HepG2 (cell line): ENCODE measurements at regions not wholly inside any gene's neighbourhood (a gene's known extent, or its start where the extent isn't known, plus 50 kb on each side); places are given as distances from the start of the nearest gene placed in this dataset.

Source experiments
- ATAC-seq: fragments of 200-7000 bp; cut with Tn5 transposase; 3 replicates; pipeline ENCODE4 v1.9.1; 2020; ENCODE audit warnings: mild to moderate bottlenecking, moderate library complexity
- BruUV-seq: library from RNA; stranded (reverse); fragments of 400-500 nt; replicated peaks from 2 replicates; lab custom pipeline; 2021; lab: Mats Ljungman, UMichigan
- CTCF ChIA-PET: fragments of 300-600 bp; formaldehyde crosslinking; extraction: SDS; loops from one replicate; lab custom pipeline; 2021; ENCODE audit warnings: low total read pairs, inconsistent platforms, low intra/inter-chr PET ratio; lab: Yijun Ruan, JAX
- POLR2A ChIA-PET: fragments of 350-600 bp; sonication (Branson Sonifier 250); formaldehyde crosslinking; loops from one replicate; lab custom pipeline; 2020; ENCODE audit warnings: antibody characterized with exemption, inconsistent platforms; lab: Yijun Ruan, JAX
- DNase-seq: peaks from one replicate; pipeline ENCODE4 v3.0.0-alpha.2; 2015; ENCODE audit warnings: low spot score
- FAIRE-seq: peaks from 3 replicates; lab custom pipeline; 2011; peaks lifted over from hg19 to GRCh38; lab: Jason Lieb, UNC
- H2AFZ ChIP-seq: one replicate; pipeline ENCODE4 v1.6.1; 2011; ENCODE audit warnings: low read length, inconsistent platforms
- H3K27ac ChIP-seq: fragments of 300-600 bp; 3 replicates; pipeline ENCODE4 v1.8.0; 2011; ENCODE audit warnings: mixed run types, mild to moderate bottlenecking, mixed read lengths, low read length, inconsistent platforms; ENCODE audit not compliant: insufficient read depth; ENCODE audit errors: extremely low read length
- H3K27me3 ChIP-seq, 2 experiments: fragments of 200-600 bp in 1 of 2; 2 replicates in 1 of 2; 3 replicates in 1 of 2; pipeline versions ENCODE4 v1.6.0 to v1.8.0; 2011; ENCODE audit warnings: low read length in 2 of 2, mild to moderate bottlenecking in 2 of 2, moderate library complexity in 2 of 2, inconsistent platforms in 1 of 2; ENCODE audit not compliant: insufficient read depth in 2 of 2, control insufficient read depth in 1 of 2
- H3K36me3 ChIP-seq, 2 experiments: fragments of 200-600 bp in 1 of 2; replicated peaks in 1 of 2; 2 replicates in 1 of 2; 3 replicates in 1 of 2; pipeline versions ENCODE4 v1.5.1 to v1.8.0; 2011; ENCODE audit warnings: low read length in 2 of 2, inconsistent platforms in 1 of 2; ENCODE audit not compliant: insufficient read depth in 2 of 2, control insufficient read depth in 1 of 2
- H3K4me1 ChIP-seq: 2 replicates; pipeline ENCODE4 v1.5.1; 2012; ENCODE audit warnings: low read length, inconsistent platforms; ENCODE audit not compliant: insufficient read depth
- H3K4me2 ChIP-seq: 2 replicates; pipeline ENCODE4 v1.6.0; 2011; ENCODE audit warnings: low read depth, low read length, inconsistent platforms
- H3K4me3 ChIP-seq, 3 experiments: fragments of 200-600 bp in 1 of 3; sonication (generic), shearing (Covaris generic) in 1 of 3; replicated peaks in 1 of 3; 2 replicates each; pipeline ENCODE4 v1.5.1; 2011 to 2016; ENCODE audit warnings: low read length in 3 of 3, inconsistent platforms in 2 of 3, low read depth in 2 of 3, mild to moderate bottlenecking in 2 of 3, control low read depth in 1 of 3, mixed read lengths in 1 of 3; ENCODE audit not compliant: insufficient read depth in 1 of 3
- H3K79me2 ChIP-seq: one replicate; pipeline ENCODE4 v1.6.1; 2011; ENCODE audit warnings: low read length, inconsistent platforms; ENCODE audit not compliant: insufficient read depth
- H3K9ac ChIP-seq: 2 replicates; pipeline ENCODE4 v1.6.0; 2011; ENCODE audit warnings: mild to moderate bottlenecking, low read depth, low read length, inconsistent platforms; ENCODE audit not compliant: insufficient read depth
- H3K9me3 ChIP-seq: 2 replicates; pipeline ENCODE4 v1.5.1; 2012; ENCODE audit warnings: mild to moderate bottlenecking, low read length
- H4K20me1 ChIP-seq: 2 replicates; pipeline ENCODE4 v1.6.0; 2011; ENCODE audit warnings: inconsistent platforms, mild to moderate bottlenecking, low read length, moderate library complexity; ENCODE audit not compliant: insufficient read depth
- KDM2A ChIP-seq: sonication (generic); formaldehyde crosslinking; IDR thresholded peaks from 2 replicates; pipeline ENCODE4 v1.4.0; 2020; ENCODE audit warnings: low read depth, missing genetic modification reagents, borderline replicate concordance
- KDM4B ChIP-seq: sonication (generic); formaldehyde crosslinking; IDR thresholded peaks from 2 replicates; pipeline ENCODE4 v1.4.0; 2020; ENCODE audit warnings: missing genetic modification reagents
- KLF9 ChIP-seq: IDR thresholded peaks from 2 replicates; pipeline ENCODE4 v1.6.1; 2016; ENCODE audit warnings: low read depth
- MEIS1 ChIP-seq: sonication (generic); formaldehyde crosslinking; IDR thresholded peaks from 2 replicates; pipeline ENCODE4 v1.9.0; 2021; ENCODE audit warnings: mild to moderate bottlenecking, missing genetic modification reagents, moderate library complexity, borderline replicate concordance
- RAD51 ChIP-seq: fragments of 450-650 bp; IDR thresholded peaks from 2 replicates; pipeline ENCODE4 v1.6.1; 2016; ENCODE audit warnings: borderline replicate concordance
- RFXANK ChIP-seq: IDR thresholded peaks from 2 replicates; pipeline ENCODE4 v1.6.1; 2016
- RFXAP ChIP-seq: sonication (generic); formaldehyde crosslinking; IDR thresholded peaks from 2 replicates; pipeline ENCODE4 v1.4.0; 2020; ENCODE audit warnings: missing genetic modification reagents, borderline replicate concordance
- SOX13 ChIP-seq, 3 experiments: fragments of 450-650 bp in 1 of 3; sonication (generic) in 1 of 3; formaldehyde crosslinking in 1 of 3; IDR thresholded peaks in 2 of 3; conservative IDR thresholded peaks in 1 of 3; 2 replicates each; pipeline versions ENCODE4 v1.5.0 to v1.6.1; 2016 to 2020; ENCODE audit warnings: antibody characterized with exemption in 1 of 3, mild to moderate bottlenecking in 1 of 3, missing compliant biosample characterization in 1 of 3, missing genetic modification reagents in 1 of 3, moderate library complexity in 1 of 3
- ZMAT3 ChIP-seq: sonication (generic); formaldehyde crosslinking; conservative IDR thresholded peaks from 2 replicates; pipeline ENCODE4 v1.7.0; 2021; ENCODE audit warnings: missing genetic modification reagents
- ZNF10 ChIP-seq: sonication (generic); formaldehyde crosslinking; IDR thresholded peaks from 2 replicates; pipeline ENCODE4 v1.4.0; 2020; ENCODE audit warnings: mild to moderate bottlenecking, low read depth, missing genetic modification reagents, borderline replicate concordance
- ZNF20 ChIP-seq: sonication (generic); formaldehyde crosslinking; IDR thresholded peaks from 2 replicates; pipeline ENCODE4 v1.4.0; 2020; ENCODE audit warnings: mild to moderate bottlenecking, moderate library complexity, missing genetic modification reagents
- ZNF30 ChIP-seq: sonication (generic); formaldehyde crosslinking; IDR thresholded peaks from 2 replicates; pipeline ENCODE4 v1.5.0; 2020; ENCODE audit warnings: mild to moderate bottlenecking, missing genetic modification reagents
- ZNF460 ChIP-seq: sonication (generic); formaldehyde crosslinking; IDR thresholded peaks from 2 replicates; pipeline ENCODE4 v1.5.1; 2020; ENCODE audit warnings: missing genetic modification reagents, mild to moderate bottlenecking, borderline replicate concordance
- ZNF737 ChIP-seq: sonication (generic); formaldehyde crosslinking; IDR thresholded peaks from 2 replicates; pipeline ENCODE4 v1.5.0; 2020; ENCODE audit warnings: missing genetic modification reagents, mild to moderate bottlenecking, borderline replicate concordance
- ZNF891 ChIP-seq: sonication (generic); formaldehyde crosslinking; IDR thresholded peaks from 2 replicates; pipeline ENCODE4 v1.5.0; 2020; ENCODE audit warnings: mild to moderate bottlenecking, missing genetic modification reagents
- WGBS: methylation state at CpG from one replicate; pipeline ENCODE4 v1.1.6; 2017; ENCODE audit warnings: low lambda C conversion rate; 5-methylcytosine and 5-hydroxymethylcytosine counted together
- in situ Hi-C: cut with HindIII; loops from 2 replicates; pipeline ENCODE4 v1.10.0; 2017; ENCODE audit warnings: low pct_unique_long_range_greater_than_20kb; ENCODE audit not compliant: extremely low pct_ligation_motif_present
- intact Hi-C: fragments of 100-400 bp; cut with micrococcal nuclease; formaldehyde crosslinking; loops from one replicate; pipeline ENCODE4 v1.10.0; 2022; ENCODE audit not compliant: unreplicated experiment
- TF ChIP-seq, protein P1 (sequence below): sonication (generic); formaldehyde crosslinking; IDR thresholded peaks from 2 replicates; pipeline ENCODE4 v1.9.0; 2021; ENCODE audit warnings: missing genetic modification reagents, borderline replicate concordance
- TF ChIP-seq, protein P2 (sequence below), 2 experiments: sonication (generic) in 1 of 2; formaldehyde crosslinking in 1 of 2; IDR thresholded peaks; 2 replicates each; pipeline versions ENCODE4 v1.6.1 to v1.9.0; 2014 to 2022; ENCODE audit warnings: antibody characterized with exemption in 1 of 2, borderline replicate concordance in 1 of 2, inconsistent platforms in 1 of 2, low read depth in 1 of 2, missing genetic modification reagents in 1 of 2

DNA sequence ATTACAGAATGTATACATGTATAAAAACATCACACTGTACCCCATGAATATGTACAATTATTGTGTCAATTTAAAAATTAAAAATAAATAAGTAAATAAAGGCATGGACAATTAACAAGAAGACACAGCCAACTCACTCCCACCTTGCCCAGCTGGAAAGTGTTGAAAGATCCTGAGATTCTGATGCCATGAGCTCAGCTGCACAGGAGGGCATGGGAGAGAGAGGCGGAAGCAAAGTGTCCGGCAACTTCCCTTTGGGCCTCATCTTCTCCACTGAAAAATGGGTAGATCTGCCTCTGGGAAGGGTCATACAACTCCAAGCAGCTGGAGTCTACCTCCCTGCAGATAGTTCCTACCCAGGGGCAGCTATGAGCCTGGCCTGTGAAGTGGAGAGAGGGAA lies 277.3 kb downstream of the UACA start:
- intact Hi-C loops (no loop called here), in situ Hi-C loops (loop anchor here (5.0 kb wide), 1 partner anchor 1009 kb away; no protein-coding TSS in a partner anchor)
- ChIA-PET CTCF (no interaction called here), POLR2A (no interaction called here)
- WGBS, result 100% methylated on average over 2 of the region's 2 CpGs
- Histone ChIP-seq H3K27me3 (peaks cover 0 to 13% of the 10 kb centered on the region in 2 experiments; a peak in 3 of 5 replicates), H3K9ac (no peak overlapping the region), H3K4me3 (no peak overlapping the region), H4K20me1 (no peaks in the 10 kb centered on the region), H3K9me3 (no peaks in the 10 kb centered on the region), H3K27ac (no peak overlapping the region), H3K79me2 (no peaks in the 10 kb centered on the region), H3K36me3 (no peaks in the 10 kb centered on the region), H3K4me2 (no peak overlapping the region), H3K4me1 (no peaks in the 10 kb centered on the region), H2AFZ (no peak overlapping the region)
- no peak for DNase-seq
- ATAC-seq, result no peak
- no TSS peak for BruUV-seq
- no peak for FAIRE-seq
- TF ChIP-seq KDM2A (CRISPR knock-in tag) (no peak), RFXANK (no peak), KDM4B (CRISPR knock-in tag) (no peak), RAD51 (no peak), SOX13 (IDR thresholded peaks at IDR 0.05) (no peak), SOX13 (CRISPR knock-in tag; conservative IDR thresholded peaks at IDR 0.05 in 1 of 2, IDR thresholded peaks at IDR 0.05 in 1 of 2) (no peak), ZNF460 (no peak), ZMAT3 (CRISPR knock-in tag) (no peak), ZNF20 (no peak), ZNF10 (CRISPR knock-in tag) (no peak), KLF9 (CRISPR knock-in tag) (no peak), ZNF737 (CRISPR knock-in tag) (no peak), ZNF891 (CRISPR knock-in tag) (no peak), MEIS1 (no peak), RFXAP (no peak), ZNF30 (no peak)
- TF ChIP-seq, protein P1, sequence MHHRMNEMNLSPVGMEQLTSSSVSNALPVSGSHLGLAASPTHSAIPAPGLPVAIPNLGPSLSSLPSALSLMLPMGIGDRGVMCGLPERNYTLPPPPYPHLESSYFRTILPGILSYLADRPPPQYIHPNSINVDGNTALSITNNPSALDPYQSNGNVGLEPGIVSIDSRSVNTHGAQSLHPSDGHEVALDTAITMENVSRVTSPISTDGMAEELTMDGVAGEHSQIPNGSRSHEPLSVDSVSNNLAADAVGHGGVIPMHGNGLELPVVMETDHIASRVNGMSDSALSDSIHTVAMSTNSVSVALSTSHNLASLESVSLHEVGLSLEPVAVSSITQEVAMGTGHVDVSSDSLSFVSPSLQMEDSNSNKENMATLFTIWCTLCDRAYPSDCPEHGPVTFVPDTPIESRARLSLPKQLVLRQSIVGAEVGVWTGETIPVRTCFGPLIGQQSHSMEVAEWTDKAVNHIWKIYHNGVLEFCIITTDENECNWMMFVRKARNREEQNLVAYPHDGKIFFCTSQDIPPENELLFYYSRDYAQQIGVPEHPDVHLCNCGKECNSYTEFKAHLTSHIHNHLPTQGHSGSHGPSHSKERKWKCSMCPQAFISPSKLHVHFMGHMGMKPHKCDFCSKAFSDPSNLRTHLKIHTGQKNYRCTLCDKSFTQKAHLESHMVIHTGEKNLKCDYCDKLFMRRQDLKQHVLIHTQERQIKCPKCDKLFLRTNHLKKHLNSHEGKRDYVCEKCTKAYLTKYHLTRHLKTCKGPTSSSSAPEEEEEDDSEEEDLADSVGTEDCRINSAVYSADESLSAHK, result no peak
- TF ChIP-seq, protein P2, sequence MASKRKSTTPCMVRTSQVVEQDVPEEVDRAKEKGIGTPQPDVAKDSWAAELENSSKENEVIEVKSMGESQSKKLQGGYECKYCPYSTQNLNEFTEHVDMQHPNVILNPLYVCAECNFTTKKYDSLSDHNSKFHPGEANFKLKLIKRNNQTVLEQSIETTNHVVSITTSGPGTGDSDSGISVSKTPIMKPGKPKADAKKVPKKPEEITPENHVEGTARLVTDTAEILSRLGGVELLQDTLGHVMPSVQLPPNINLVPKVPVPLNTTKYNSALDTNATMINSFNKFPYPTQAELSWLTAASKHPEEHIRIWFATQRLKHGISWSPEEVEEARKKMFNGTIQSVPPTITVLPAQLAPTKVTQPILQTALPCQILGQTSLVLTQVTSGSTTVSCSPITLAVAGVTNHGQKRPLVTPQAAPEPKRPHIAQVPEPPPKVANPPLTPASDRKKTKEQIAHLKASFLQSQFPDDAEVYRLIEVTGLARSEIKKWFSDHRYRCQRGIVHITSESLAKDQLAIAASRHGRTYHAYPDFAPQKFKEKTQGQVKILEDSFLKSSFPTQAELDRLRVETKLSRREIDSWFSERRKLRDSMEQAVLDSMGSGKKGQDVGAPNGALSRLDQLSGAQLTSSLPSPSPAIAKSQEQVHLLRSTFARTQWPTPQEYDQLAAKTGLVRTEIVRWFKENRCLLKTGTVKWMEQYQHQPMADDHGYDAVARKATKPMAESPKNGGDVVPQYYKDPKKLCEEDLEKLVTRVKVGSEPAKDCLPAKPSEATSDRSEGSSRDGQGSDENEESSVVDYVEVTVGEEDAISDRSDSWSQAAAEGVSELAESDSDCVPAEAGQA (IDR thresholded peaks at IDR 0.05; ENCODE audit: low read depth), result no peak
- TF ChIP-seq, protein P2 (CRISPR knock-in tag; IDR thresholded peaks at IDR 0.05; ENCODE audit: borderline replicate concordance), result no peak
